ENCODE measurements at regions not wholly inside any gene's neighbourhood (a gene's known extent, or its start where the extent isn't known, plus 50 kb on each side); places are given as distances from the start of the nearest gene placed in this dataset.

GRCh38 chr4:137063961-137064360 is 468.3 kb downstream of the PCDH18 start:
- TF ChIP-seq POLR2A (IDR thresholded peaks at IDR 0.05; ENCODE audit: low read length) (no peak), GATA1 (IDR thresholded peaks at IDR 0.05; ENCODE audit: low read depth, low read length) (no peak)

Data from erythroblast (primary cell).